ENCODE measurements at regions not wholly inside any gene's neighbourhood (a gene's known extent, or its start where the extent isn't known, plus 50 kb on each side); places are given as distances from the start of the nearest gene placed in this dataset.

- no peak for DNase-seq (ENCODE audit: low read depth)
- no peak overlapping the region for H3K4me3 ChIP-seq (ENCODE audit: low read length)
- no peak for TF ChIP-seq CTCF (IDR thresholded peaks at IDR 0.05; ENCODE audit: insufficient read depth, low read depth, low read length, missing control alignments)
Measured at GRCh38 chr4:184550476-184550875, 76.1 kb upstream of the IRF2 start.

GRCh38 chr4:184548648-184549341 lies 74.4 kb upstream of the IRF2 start:
- no peak for DNase-seq (ENCODE audit: low read depth)
- no peak for TF ChIP-seq CTCF (IDR thresholded peaks at IDR 0.05; ENCODE audit: insufficient read depth, low read depth, low read length, missing control alignments)
- H3K4me3 ChIP-seq (ENCODE audit: low read length): no peak overlapping the region

- TF ChIP-seq CTCF (IDR thresholded peaks at IDR 0.05; ENCODE audit: insufficient read depth, low read depth, low read length, missing control alignments): no peak
- DNase-seq (ENCODE audit: low read depth): no peak
- no peak overlapping the region for H3K4me3 ChIP-seq (ENCODE audit: low read length)
Measured at GRCh38 chr4:184548316-184548647, 73.9 kb upstream of the IRF2 start.

GRCh38 chr4:184544788-184545409 lies 70.5 kb upstream of the IRF2 start:
- H3K4me3 ChIP-seq (ENCODE audit: low read length): no peak overlapping the region
- DNase-seq (ENCODE audit: low read depth): no peak
- no peak for TF ChIP-seq CTCF (IDR thresholded peaks at IDR 0.05; ENCODE audit: insufficient read depth, low read depth, low read length, missing control alignments)

- no peak for TF ChIP-seq CTCF (IDR thresholded peaks at IDR 0.05; ENCODE audit: insufficient read depth, low read depth, low read length, missing control alignments)
- no peak for DNase-seq (ENCODE audit: low read depth)
- no peak overlapping the region for H3K4me3 ChIP-seq (ENCODE audit: low read length)
Measured at GRCh38 chr4:184541907-184542306, 67.6 kb upstream of the IRF2 start.

- no peak overlapping the region for H3K4me3 ChIP-seq (ENCODE audit: low read length)
- no peak for DNase-seq (ENCODE audit: low read depth)
- no peak for TF ChIP-seq CTCF (IDR thresholded peaks at IDR 0.05; ENCODE audit: insufficient read depth, low read depth, low read length, missing control alignments)
Measured at GRCh38 chr4:184540307-184540706, 66.0 kb upstream of the IRF2 start.
